GM12875 (cell line): ENCODE measurements at regions not wholly inside any gene's neighbourhood (a gene's known extent, or its start where the extent isn't known, plus 50 kb on each side); places are given as distances from the start of the nearest gene placed in this dataset.

ENCODE experiments used
- H3K4me3 ChIP-seq: one replicate; pipeline ENCODE4 v1.5.1; 2011; ENCODE audit warnings: low read depth, low read length, control low read depth
- CTCF ChIP-seq: IDR thresholded peaks from 2 replicates; pipeline ENCODE4 v1.5.1; 2011; ENCODE audit warnings: low read depth, mild to moderate bottlenecking, control low read depth, inconsistent platforms, low read length, moderate library complexity, borderline replicate concordance; ENCODE audit not compliant: insufficient read depth

- H3K4me3 ChIP-seq, result no peak overlapping the region
- TF ChIP-seq CTCF, result no peak
Measured at GRCh38 chr9:1216532-1216931, 166.4 kb downstream of the DMRT2 start.

- no peak for TF ChIP-seq CTCF
- no peak overlapping the region for H3K4me3 ChIP-seq
Measured at GRCh38 chr9:1217076-1217475, 166.9 kb downstream of the DMRT2 start.

- TF ChIP-seq CTCF, result no peak
- no peak overlapping the region for H3K4me3 ChIP-seq
Measured at GRCh38 chr9:1219284-1219683, 169.1 kb downstream of the DMRT2 start.

- H3K4me3 ChIP-seq, result no peak overlapping the region
- TF ChIP-seq CTCF, result no peak
Measured at GRCh38 chr9:1221298-1221697, 171.1 kb downstream of the DMRT2 start.

- no peak for TF ChIP-seq CTCF
- no peak overlapping the region for H3K4me3 ChIP-seq
Measured at GRCh38 chr9:1222511-1222910, 172.4 kb downstream of the DMRT2 start.

GRCh38 chr9:1231998-1232919, 182.1 kb downstream of the DMRT2 start:
- no peak overlapping the region for H3K4me3 ChIP-seq
- no peak for TF ChIP-seq CTCF

GRCh38 chr9:1233568-1233967, 183.4 kb downstream of the DMRT2 start:
- no peak overlapping the region for H3K4me3 ChIP-seq
- no peak for TF ChIP-seq CTCF
